ENCODE measurements at regions not wholly inside any gene's neighbourhood (a gene's known extent, or its start where the extent isn't known, plus 50 kb on each side); places are given as distances from the start of the nearest gene placed in this dataset.

DNA sequence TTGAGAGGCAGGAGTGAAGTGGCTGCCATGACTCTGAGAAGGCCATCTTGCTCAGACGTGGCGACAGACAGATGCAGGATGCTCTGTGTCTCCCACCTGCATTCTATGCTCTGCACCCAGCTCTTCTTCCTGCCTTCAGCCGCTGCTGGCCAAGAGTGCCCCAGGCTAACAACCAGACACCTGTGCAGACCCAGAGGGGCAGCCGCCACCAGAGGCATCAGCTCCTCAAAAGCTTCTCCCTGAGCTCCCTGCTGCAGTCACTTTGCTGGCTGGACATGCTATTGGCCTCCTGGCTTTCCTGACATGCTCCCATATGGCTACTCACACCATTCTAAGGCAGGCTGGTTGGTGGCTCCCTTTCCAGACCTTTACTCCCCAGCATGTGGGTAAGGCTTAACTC, 70.6 kb upstream of the GRB10 start:
- Histone ChIP-seq H3K4me3 (ENCODE audit: low read depth in 2 of 2, low read length in 1 of 2) (no peak overlapping the region), H3K9me3 (no peaks in the 10 kb centered on the region), H3F3A (replicated peaks; ENCODE audit: insufficient read depth) (peaks cover 3% of the 10 kb centered on the region), H3K9ac (no peak overlapping the region), H3K4me2 (no peak overlapping the region), H3K27me3 (ENCODE audit: insufficient read depth) (no peaks in the 10 kb centered on the region; the same call in 1 of the 2 replicates), H4K20me1 (ENCODE audit: insufficient read depth) (no peaks in the 10 kb centered on the region), H3K9me2 (no peaks in the 10 kb centered on the region), H3K4me1 (ENCODE audit: control insufficient read depth in 1 of 2, insufficient read depth in 2 of 2, low read depth in 1 of 2, low read length in 1 of 2) (no peaks in the 10 kb centered on the region), H3K79me2 (ENCODE audit: insufficient read depth) (no peaks in the 10 kb centered on the region), H2AFZ (ENCODE audit: low read depth) (no peak overlapping the region), H3K36me3 (replicated peaks in 1 of 2; ENCODE audit: control insufficient read depth in 1 of 2, insufficient read depth in 2 of 2, low read length in 1 of 2) (no peaks in the 10 kb centered on the region), H3K27ac (ENCODE audit: low read depth in 2 of 2, low read length in 1 of 2) (no peak overlapping the region)
- ChIA-PET POLR2A (no interaction called here), CTCF (no interaction called here)
- no peak for DNase-seq
- WGBS (ENCODE audit: low lambda C conversion rate), result 3% methylated on average over 4 of the region's 4 CpGs
- TF ChIP-seq, protein P1, sequence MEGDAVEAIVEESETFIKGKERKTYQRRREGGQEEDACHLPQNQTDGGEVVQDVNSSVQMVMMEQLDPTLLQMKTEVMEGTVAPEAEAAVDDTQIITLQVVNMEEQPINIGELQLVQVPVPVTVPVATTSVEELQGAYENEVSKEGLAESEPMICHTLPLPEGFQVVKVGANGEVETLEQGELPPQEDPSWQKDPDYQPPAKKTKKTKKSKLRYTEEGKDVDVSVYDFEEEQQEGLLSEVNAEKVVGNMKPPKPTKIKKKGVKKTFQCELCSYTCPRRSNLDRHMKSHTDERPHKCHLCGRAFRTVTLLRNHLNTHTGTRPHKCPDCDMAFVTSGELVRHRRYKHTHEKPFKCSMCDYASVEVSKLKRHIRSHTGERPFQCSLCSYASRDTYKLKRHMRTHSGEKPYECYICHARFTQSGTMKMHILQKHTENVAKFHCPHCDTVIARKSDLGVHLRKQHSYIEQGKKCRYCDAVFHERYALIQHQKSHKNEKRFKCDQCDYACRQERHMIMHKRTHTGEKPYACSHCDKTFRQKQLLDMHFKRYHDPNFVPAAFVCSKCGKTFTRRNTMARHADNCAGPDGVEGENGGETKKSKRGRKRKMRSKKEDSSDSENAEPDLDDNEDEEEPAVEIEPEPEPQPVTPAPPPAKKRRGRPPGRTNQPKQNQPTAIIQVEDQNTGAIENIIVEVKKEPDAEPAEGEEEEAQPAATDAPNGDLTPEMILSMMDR (IDR thresholded peaks at IDR 0.05), result no peak
- TF ChIP-seq, protein P2, sequence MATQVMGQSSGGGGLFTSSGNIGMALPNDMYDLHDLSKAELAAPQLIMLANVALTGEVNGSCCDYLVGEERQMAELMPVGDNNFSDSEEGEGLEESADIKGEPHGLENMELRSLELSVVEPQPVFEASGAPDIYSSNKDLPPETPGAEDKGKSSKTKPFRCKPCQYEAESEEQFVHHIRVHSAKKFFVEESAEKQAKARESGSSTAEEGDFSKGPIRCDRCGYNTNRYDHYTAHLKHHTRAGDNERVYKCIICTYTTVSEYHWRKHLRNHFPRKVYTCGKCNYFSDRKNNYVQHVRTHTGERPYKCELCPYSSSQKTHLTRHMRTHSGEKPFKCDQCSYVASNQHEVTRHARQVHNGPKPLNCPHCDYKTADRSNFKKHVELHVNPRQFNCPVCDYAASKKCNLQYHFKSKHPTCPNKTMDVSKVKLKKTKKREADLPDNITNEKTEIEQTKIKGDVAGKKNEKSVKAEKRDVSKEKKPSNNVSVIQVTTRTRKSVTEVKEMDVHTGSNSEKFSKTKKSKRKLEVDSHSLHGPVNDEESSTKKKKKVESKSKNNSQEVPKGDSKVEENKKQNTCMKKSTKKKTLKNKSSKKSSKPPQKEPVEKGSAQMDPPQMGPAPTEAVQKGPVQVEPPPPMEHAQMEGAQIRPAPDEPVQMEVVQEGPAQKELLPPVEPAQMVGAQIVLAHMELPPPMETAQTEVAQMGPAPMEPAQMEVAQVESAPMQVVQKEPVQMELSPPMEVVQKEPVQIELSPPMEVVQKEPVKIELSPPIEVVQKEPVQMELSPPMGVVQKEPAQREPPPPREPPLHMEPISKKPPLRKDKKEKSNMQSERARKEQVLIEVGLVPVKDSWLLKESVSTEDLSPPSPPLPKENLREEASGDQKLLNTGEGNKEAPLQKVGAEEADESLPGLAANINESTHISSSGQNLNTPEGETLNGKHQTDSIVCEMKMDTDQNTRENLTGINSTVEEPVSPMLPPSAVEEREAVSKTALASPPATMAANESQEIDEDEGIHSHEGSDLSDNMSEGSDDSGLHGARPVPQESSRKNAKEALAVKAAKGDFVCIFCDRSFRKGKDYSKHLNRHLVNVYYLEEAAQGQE (IDR thresholded peaks at IDR 0.05; ENCODE audit: low read depth, low read length), result no peak
- TF ChIP-seq MEF2A (IDR thresholded peaks at IDR 0.05; ENCODE audit: borderline replicate concordance, low read depth) (no peak), RCOR1 (IDR thresholded peaks at IDR 0.05; ENCODE audit: low read length) (no peak), RAD21 (IDR thresholded peaks at IDR 0.05; ENCODE audit: low read length) (no peak), EP300 (IDR thresholded peaks at IDR 0.05; ENCODE audit: borderline replicate concordance in 1 of 2, low read depth in 1 of 2, low read length in 1 of 2) (no peak), SIN3A (IDR thresholded peaks at IDR 0.05; ENCODE audit: borderline replicate concordance, low read depth, low read length) (no peak), TCF12 (IDR thresholded peaks at IDR 0.05) (no peak), JUND (IDR thresholded peaks at IDR 0.05) (no peak), FOSL2 (IDR thresholded peaks at IDR 0.05; ENCODE audit: borderline replicate concordance, low read depth) (no peak), NFIC (IDR thresholded peaks at IDR 0.05; ENCODE audit: borderline replicate concordance) (no peak), EZH2phosphoT487 (IDR thresholded peaks at IDR 0.05; ENCODE audit: borderline replicate concordance, low read depth) (no peak), GATA2 (CRISPR knock-in tag; IDR thresholded peaks at IDR 0.05) (no peak)
- TF ChIP-seq, protein P3, sequence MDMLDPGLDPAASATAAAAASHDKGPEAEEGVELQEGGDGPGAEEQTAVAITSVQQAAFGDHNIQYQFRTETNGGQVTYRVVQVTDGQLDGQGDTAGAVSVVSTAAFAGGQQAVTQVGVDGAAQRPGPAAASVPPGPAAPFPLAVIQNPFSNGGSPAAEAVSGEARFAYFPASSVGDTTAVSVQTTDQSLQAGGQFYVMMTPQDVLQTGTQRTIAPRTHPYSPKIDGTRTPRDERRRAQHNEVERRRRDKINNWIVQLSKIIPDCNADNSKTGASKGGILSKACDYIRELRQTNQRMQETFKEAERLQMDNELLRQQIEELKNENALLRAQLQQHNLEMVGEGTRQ (IDR thresholded peaks at IDR 0.05; ENCODE audit: borderline replicate concordance, low read depth, low read length), result no peak
- TF ChIP-seq, protein P4, sequence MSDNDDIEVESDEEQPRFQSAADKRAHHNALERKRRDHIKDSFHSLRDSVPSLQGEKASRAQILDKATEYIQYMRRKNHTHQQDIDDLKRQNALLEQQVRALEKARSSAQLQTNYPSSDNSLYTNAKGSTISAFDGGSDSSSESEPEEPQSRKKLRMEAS (IDR thresholded peaks at IDR 0.05; ENCODE audit: low read depth), result no peak
- TF ChIP-seq, protein P5, sequence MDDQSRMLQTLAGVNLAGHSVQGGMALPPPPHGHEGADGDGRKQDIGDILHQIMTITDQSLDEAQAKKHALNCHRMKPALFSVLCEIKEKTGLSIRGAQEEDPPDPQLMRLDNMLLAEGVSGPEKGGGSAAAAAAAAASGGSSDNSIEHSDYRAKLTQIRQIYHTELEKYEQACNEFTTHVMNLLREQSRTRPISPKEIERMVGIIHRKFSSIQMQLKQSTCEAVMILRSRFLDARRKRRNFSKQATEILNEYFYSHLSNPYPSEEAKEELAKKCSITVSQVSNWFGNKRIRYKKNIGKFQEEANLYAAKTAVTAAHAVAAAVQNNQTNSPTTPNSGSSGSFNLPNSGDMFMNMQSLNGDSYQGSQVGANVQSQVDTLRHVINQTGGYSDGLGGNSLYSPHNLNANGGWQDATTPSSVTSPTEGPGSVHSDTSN (IDR thresholded peaks at IDR 0.05), result no peak

Data from SK-N-SH (cell line).